ENCODE measurements at regions not wholly inside any gene's neighbourhood (a gene's known extent, or its start where the extent isn't known, plus 50 kb on each side); places are given as distances from the start of the nearest gene placed in this dataset.
A peak's percentile ranks its signal among the peaks of the same experiment; 100 is the strongest.

- no peak overlapping the region for H3K27ac ChIP-seq (ENCODE audit: low read depth, low read length)
- no peaks in the 10 kb centered on the region for H3K27me3 ChIP-seq (ENCODE audit: insufficient read depth, low read length)
- Mint-ChIP-seq H3K4me3 (ENCODE audit: unreplicated experiment) (no peak overlapping the region), H3K4me1 (ENCODE audit: low read depth, unreplicated experiment) (no peaks in the 10 kb centered on the region), H3K27ac (ENCODE audit: unreplicated experiment) (no peak overlapping the region), H3K36me3 (ENCODE audit: low read depth, unreplicated experiment) (no peaks in the 10 kb centered on the region), H3K9me3 (ENCODE audit: unreplicated experiment) (no peaks in the 10 kb centered on the region), H3K27me3 (ENCODE audit: low read depth, unreplicated experiment) (no peaks in the 10 kb centered on the region)
- no peaks in the 10 kb centered on the region for H3K36me3 ChIP-seq (ENCODE audit: insufficient read depth, low read length)
- no peak overlapping the region for H2AFZ ChIP-seq (ENCODE audit: low read depth, low read length)
- H3K79me2 ChIP-seq (ENCODE audit: insufficient read depth, low read length): no peaks in the 10 kb centered on the region
- TF ChIP-seq CTCF (IDR thresholded peaks at IDR 0.05; ENCODE audit: insufficient read depth, low read depth, low read length) (no peak), EZH2 (IDR thresholded peaks at IDR 0.05; ENCODE audit: insufficient read depth, low read length) (no peak)
- no peaks in the 10 kb centered on the region for H4K20me1 ChIP-seq (ENCODE audit: insufficient read depth, low read length)
- H3K9ac ChIP-seq (ENCODE audit: low read length): no peak overlapping the region
- no peaks in the 10 kb centered on the region for H3K9me3 ChIP-seq (ENCODE audit: insufficient read depth, low read depth, low read length)
- no peaks in the 10 kb centered on the region for H3K4me1 ChIP-seq (ENCODE audit: insufficient read depth, low read length)
- H3K4me2 ChIP-seq (ENCODE audit: low read length): no peak overlapping the region
- H3K4me3 ChIP-seq (ENCODE audit: insufficient read depth, low read depth, low read length): no peak overlapping the region
- FAIRE-seq (no peak), DNase-seq (ENCODE audit: low read depth) (no peak)
These were observed 86.1 kb downstream of the XIST start for GRCh38 chrX:73766431-73766795.

GRCh38 chrX:73765776-73766430 is 86.6 kb downstream of the XIST start:
- no peak overlapping the region for H3K4me3 Mint-ChIP-seq (ENCODE audit: unreplicated experiment)
- H3K27me3 ChIP-seq (ENCODE audit: insufficient read depth, low read length): no peaks in the 10 kb centered on the region
- H2AFZ ChIP-seq (ENCODE audit: low read depth, low read length): no peak overlapping the region
- H3K36me3 ChIP-seq (ENCODE audit: insufficient read depth, low read length): no peaks in the 10 kb centered on the region
- TF ChIP-seq EZH2 (IDR thresholded peaks at IDR 0.05; ENCODE audit: insufficient read depth, low read length) (no peak), CTCF (IDR thresholded peaks at IDR 0.05; ENCODE audit: insufficient read depth, low read depth, low read length) (no peak)
- no peaks in the 10 kb centered on the region for H3K4me1 ChIP-seq (ENCODE audit: insufficient read depth, low read length)
- no peak overlapping the region for H3K27ac Mint-ChIP-seq (ENCODE audit: unreplicated experiment)
- H3K9ac ChIP-seq (ENCODE audit: low read length): no peak overlapping the region
- H3K36me3 Mint-ChIP-seq (ENCODE audit: low read depth, unreplicated experiment): no peaks in the 10 kb centered on the region
- H3K27me3 Mint-ChIP-seq (ENCODE audit: low read depth, unreplicated experiment): no peaks in the 10 kb centered on the region
- H3K9me3 Mint-ChIP-seq (ENCODE audit: unreplicated experiment): no peaks in the 10 kb centered on the region
- FAIRE-seq: no peak
- no peak overlapping the region for H3K27ac ChIP-seq (ENCODE audit: low read depth, low read length)
- no peaks in the 10 kb centered on the region for H3K4me1 Mint-ChIP-seq (ENCODE audit: low read depth, unreplicated experiment)
- no peaks in the 10 kb centered on the region for H3K79me2 ChIP-seq (ENCODE audit: insufficient read depth, low read length)
- no peak overlapping the region for H3K4me2 ChIP-seq (ENCODE audit: low read length)
- no peaks in the 10 kb centered on the region for H4K20me1 ChIP-seq (ENCODE audit: insufficient read depth, low read length)
- H3K4me3 ChIP-seq (ENCODE audit: insufficient read depth, low read depth, low read length): no peak overlapping the region
- DNase-seq (ENCODE audit: low read depth): no peak
- no peaks in the 10 kb centered on the region for H3K9me3 ChIP-seq (ENCODE audit: insufficient read depth, low read depth, low read length)

GRCh38 chrX:73758250-73758649 is 94.3 kb downstream of the XIST start:
- Histone ChIP-seq H3K27me3 (ENCODE audit: insufficient read depth, low read length) (no peaks in the 10 kb centered on the region), H2AFZ (ENCODE audit: low read depth, low read length) (no peak overlapping the region), H3K27ac (ENCODE audit: low read depth, low read length) (no peak overlapping the region), H3K36me3 (ENCODE audit: insufficient read depth, low read length) (no peaks in the 10 kb centered on the region), H3K4me3 (ENCODE audit: insufficient read depth, low read depth, low read length) (no peak overlapping the region), H3K4me1 (ENCODE audit: insufficient read depth, low read length) (no peaks in the 10 kb centered on the region), H4K20me1 (ENCODE audit: insufficient read depth, low read length) (no peaks in the 10 kb centered on the region), H3K79me2 (ENCODE audit: insufficient read depth, low read length) (no peaks in the 10 kb centered on the region), H3K9me3 (ENCODE audit: insufficient read depth, low read depth, low read length) (no peaks in the 10 kb centered on the region), H3K9ac (ENCODE audit: low read length) (no peak overlapping the region), H3K4me2 (ENCODE audit: low read length) (no peak overlapping the region)
- Mint-ChIP-seq H3K4me3 (ENCODE audit: unreplicated experiment) (no peak overlapping the region), H3K27me3 (ENCODE audit: low read depth, unreplicated experiment) (no peaks in the 10 kb centered on the region), H3K9me3 (ENCODE audit: unreplicated experiment) (no peaks in the 10 kb centered on the region), H3K27ac (ENCODE audit: unreplicated experiment) (no peak overlapping the region), H3K4me1 (ENCODE audit: low read depth, unreplicated experiment) (no peaks in the 10 kb centered on the region), H3K36me3 (ENCODE audit: low read depth, unreplicated experiment) (no peaks in the 10 kb centered on the region)
- FAIRE-seq (peak; percentile 69), DNase-seq (ENCODE audit: low read depth) (no peak)
- no peak for TF ChIP-seq EZH2 (IDR thresholded peaks at IDR 0.05; ENCODE audit: insufficient read depth, low read length)
- no peak for TF ChIP-seq CTCF (IDR thresholded peaks at IDR 0.05; ENCODE audit: insufficient read depth, low read depth, low read length)
